BE2C (cell line): ENCODE measurements at regions not wholly inside any gene's neighbourhood (a gene's known extent, or its start where the extent isn't known, plus 50 kb on each side); places are given as distances from the start of the nearest gene placed in this dataset.

ENCODE experiments used
- DNase-seq: peaks from one replicate; pipeline ENCODE4 v3.0.0-alpha.2; 2020
- H3K27me3 ChIP-seq: fragments of 250-450 bp; sonication (Bioruptor Pico); 2 replicates; pipeline ENCODE4 v1.5.1; 2020; ENCODE audit warnings: mild to moderate bottlenecking
- H3K36me3 ChIP-seq: fragments of 250-450 bp; sonication (Bioruptor Pico); 2 replicates; pipeline ENCODE4 v1.5.1; 2020; ENCODE audit warnings: mild to moderate bottlenecking
- H3K4me1 ChIP-seq: fragments of 250-450 bp; sonication (Bioruptor Pico); 2 replicates; pipeline ENCODE4 v1.5.1; 2020
- H3K4me3 ChIP-seq: 2 replicates; pipeline ENCODE4 v1.5.1; 2011; ENCODE audit warnings: low read depth, low read length
- H3K9me3 ChIP-seq: fragments of 250-450 bp; sonication (Bioruptor Pico); 2 replicates; pipeline ENCODE4 v1.5.1; 2020
- CTCF ChIP-seq: IDR thresholded peaks from 2 replicates; pipeline ENCODE4 v1.5.1; 2012; ENCODE audit warnings: mild to moderate bottlenecking, low read depth, low read length

DNA sequence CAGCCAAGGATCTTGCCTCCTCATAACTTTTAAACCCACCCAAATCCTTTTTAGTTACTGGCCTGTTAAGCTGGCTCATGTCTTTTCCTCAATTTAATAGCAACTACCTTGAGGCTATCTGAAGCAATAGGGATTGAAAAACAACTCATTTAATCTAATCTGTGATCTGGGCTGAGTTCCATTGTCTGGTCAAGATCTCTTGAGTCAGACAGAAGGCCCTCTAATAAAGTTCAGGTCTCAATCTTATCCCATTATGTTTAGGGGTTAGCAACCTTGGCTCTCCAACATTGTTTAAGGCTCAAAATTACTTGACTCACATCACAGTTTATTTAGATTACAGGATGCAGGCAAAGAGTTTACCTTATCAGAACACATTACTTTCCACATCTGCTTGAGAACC is 436.1 kb downstream of the ANKRD50 start:
- TF ChIP-seq CTCF: no peak
- no peaks in the 10 kb centered on the region for H3K36me3 ChIP-seq
- H3K9me3 ChIP-seq: no peaks in the 10 kb centered on the region; the same call in 1 of the 2 replicates
- DNase-seq: no peak
- H3K4me3 ChIP-seq: no peak overlapping the region
- H3K4me1 ChIP-seq: peaks cover 7% of the 10 kb centered on the region; the same call in 1 of the 2 replicates
- no peaks in the 10 kb centered on the region for H3K27me3 ChIP-seq

DNA sequence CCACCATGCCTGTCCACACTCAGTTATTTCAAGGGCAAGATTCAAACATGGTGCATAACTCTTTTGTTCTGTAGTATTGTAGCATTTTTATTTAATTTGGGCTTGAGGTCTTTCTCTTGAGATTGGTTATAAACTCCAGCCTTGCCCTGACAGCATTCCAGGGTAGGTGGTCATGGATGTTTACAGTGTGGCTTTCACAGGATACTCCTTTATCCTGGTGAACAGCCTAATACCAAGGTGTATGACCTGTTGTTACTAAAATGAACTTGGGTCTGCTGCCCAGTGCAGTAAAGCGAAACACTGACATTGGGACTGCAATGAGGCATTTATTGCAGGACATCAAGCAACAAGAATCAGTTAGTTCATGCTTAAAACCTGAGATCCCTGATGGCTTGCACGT is 434.8 kb downstream of the ANKRD50 start:
- H3K9me3 ChIP-seq: no peaks in the 10 kb centered on the region; the same call in 1 of the 2 replicates
- H3K36me3 ChIP-seq: no peaks in the 10 kb centered on the region
- TF ChIP-seq CTCF: no peak
- no peaks in the 10 kb centered on the region for H3K27me3 ChIP-seq
- peaks cover 7% of the 10 kb centered on the region; the same call in 1 of the 2 replicates for H3K4me1 ChIP-seq
- DNase-seq: no peak
- no peak overlapping the region for H3K4me3 ChIP-seq

DNA sequence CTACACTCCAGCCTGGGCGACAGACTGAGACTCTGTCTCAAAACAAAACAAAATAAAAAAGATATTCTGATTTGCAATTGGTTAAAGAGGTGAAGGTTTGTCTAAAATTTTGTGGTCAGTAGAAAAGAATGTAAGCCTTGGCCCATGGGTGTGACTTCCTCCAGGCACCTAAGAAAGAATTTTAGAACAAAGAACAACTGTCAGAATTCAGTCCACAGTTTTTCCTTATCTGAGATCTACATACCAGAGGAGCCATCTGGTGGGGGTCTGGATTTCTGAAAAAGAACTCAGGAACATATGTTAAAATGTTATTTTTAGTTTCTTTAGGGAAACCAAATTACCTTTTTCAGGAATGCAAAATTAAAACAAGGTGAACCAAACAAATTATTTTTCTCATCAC is 434.1 kb downstream of the ANKRD50 start:
- no peaks in the 10 kb centered on the region for H3K36me3 ChIP-seq
- peaks cover 7% of the 10 kb centered on the region; the same call in 1 of the 2 replicates for H3K4me1 ChIP-seq
- H3K4me3 ChIP-seq: no peak overlapping the region
- no peak for TF ChIP-seq CTCF
- H3K9me3 ChIP-seq: no peaks in the 10 kb centered on the region; the same call in 1 of the 2 replicates
- no peak for DNase-seq
- H3K27me3 ChIP-seq: no peaks in the 10 kb centered on the region

DNA sequence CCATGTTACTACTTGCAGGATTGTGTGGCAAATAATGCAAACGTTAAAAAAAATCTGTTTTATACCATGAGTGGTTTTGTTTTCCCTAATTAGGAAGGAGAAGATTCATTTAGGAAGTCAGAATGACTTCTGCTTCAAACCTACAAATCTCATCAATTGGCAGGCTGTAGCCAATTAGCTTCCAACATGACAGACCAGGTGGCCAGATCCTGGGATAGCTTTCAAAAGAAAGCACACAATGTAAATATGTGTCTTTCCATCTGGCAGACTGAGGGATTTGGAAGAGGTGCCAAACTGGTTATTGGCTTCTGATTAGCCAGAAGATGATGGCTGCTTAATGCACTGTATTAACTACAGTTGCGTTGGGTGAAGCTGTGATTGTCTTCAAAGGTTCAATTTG is 432.8 kb downstream of the ANKRD50 start:
- Histone ChIP-seq H3K4me1 (peaks cover 7% of the 10 kb centered on the region; the same call in 1 of the 2 replicates), H3K9me3 (no peaks in the 10 kb centered on the region; the same call in 1 of the 2 replicates), H3K4me3 (no peak overlapping the region), H3K36me3 (no peaks in the 10 kb centered on the region), H3K27me3 (no peaks in the 10 kb centered on the region)
- TF ChIP-seq CTCF: no peak
- DNase-seq: no peak

DNA sequence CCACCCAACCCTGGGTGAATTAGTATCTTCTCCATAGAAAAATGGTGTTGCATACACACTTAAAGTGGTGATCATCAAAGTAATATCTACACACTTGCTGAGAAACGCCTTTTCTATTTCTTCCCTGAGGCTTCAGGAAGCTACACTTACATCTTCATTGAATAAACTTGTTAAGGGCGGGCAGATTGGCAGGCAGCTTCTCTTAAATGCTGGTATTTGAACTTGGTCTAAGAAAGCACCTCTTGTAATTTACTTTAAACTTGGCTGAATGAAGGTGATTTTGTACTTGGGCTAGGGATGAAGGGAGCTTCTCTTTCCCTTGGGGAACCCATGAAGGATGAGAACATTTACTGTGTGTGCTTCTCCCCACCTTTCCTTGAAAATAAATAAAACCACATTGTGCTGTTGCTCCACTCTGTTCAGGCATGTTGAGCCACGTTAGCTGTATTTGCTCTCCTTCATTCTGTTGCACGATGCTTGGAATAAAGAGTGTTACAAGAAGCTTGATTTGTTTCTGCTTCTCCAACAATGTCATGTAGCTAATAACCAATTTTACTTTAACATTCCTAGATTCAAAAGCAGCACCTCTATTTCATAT is 430.1 kb downstream of the ANKRD50 start:
- no peak for DNase-seq
- no peaks in the 10 kb centered on the region for H3K36me3 ChIP-seq
- no peaks in the 10 kb centered on the region for H3K27me3 ChIP-seq
- H3K9me3 ChIP-seq: no peaks in the 10 kb centered on the region; the same call in 1 of the 2 replicates
- H3K4me3 ChIP-seq: no peak overlapping the region
- no peak for TF ChIP-seq CTCF
- H3K4me1 ChIP-seq: peaks cover 7% of the 10 kb centered on the region; the same call in 1 of the 2 replicates

DNA sequence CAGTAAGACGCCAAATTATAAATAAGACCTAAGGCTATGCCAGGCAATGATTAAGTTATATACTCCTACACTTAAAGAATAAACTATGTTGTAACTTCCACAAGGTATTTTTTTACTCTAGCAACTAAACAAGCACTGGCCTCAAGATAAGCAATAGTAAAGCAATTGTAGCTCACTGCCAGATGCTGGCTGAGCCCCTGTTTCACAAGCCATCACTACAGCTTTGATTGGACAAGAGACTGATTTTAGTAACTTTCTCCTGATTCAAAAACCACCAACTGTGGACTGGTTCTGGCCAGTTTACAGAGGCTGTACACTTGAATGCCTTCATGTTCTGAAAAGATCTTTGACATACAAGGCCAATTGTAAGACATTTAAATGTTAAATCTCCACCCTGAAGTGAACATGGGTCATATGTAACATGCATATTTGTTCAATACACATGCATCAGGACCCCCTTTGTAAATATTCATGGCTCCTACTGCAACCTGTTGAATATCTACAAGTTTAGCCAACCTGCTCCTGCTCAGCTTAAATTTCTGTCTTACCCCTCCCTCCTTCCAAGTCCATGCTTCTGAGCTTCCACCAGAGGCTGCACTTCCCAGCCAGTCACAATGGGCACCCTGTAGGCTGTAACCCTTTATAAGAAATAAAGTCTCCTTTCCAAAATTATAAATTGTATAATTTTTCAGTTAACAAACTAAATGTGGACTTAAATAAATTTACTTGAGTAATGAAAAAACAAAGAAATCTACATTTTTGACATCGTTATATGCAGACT is 423.6 kb downstream of the ANKRD50 start:
- no peak overlapping the region for H3K4me3 ChIP-seq
- TF ChIP-seq CTCF: no peak
- no peaks in the 10 kb centered on the region for H3K27me3 ChIP-seq
- no peaks in the 10 kb centered on the region for H3K9me3 ChIP-seq
- no peaks in the 10 kb centered on the region for H3K4me1 ChIP-seq
- no peak for DNase-seq
- no peaks in the 10 kb centered on the region for H3K36me3 ChIP-seq
